H1 (cell line): ENCODE measurements at regions not wholly inside any gene's neighbourhood (a gene's known extent, or its start where the extent isn't known, plus 50 kb on each side); places are given as distances from the start of the nearest gene placed in this dataset.

Source experiments
- CTCF ChIA-PET: fragments of 300-600 bp; sonication (Branson Sonifier 250); formaldehyde crosslinking; loops from one replicate; lab custom pipeline; 2021; ENCODE audit not compliant: partially characterized antibody; lab: Charles Lee
- POLR2A ChIA-PET: fragments of 300-600 bp; sonication (Branson Sonifier 250); formaldehyde crosslinking; loops from one replicate; lab custom pipeline; 2021; ENCODE audit warnings: inconsistent platforms; ENCODE audit not compliant: partially characterized antibody; lab: Charles Lee
- DNase-seq, 2 experiments: peaks; one replicate each; pipeline versions ENCODE4 v3.0.0 to v3.0.0-alpha.2; 2010 to 2022; ENCODE audit warnings: low spot score in 2 of 2, low read depth in 1 of 2, mixed read lengths in 1 of 2
- FAIRE-seq: peaks from 2 replicates; lab custom pipeline; 2011; peaks lifted over from hg19 to GRCh38; lab: Jason Lieb, UNC
- H2AFZ ChIP-seq: 2 replicates; pipeline ENCODE4 v1.8.1; 2012; ENCODE audit warnings: low read length, inconsistent platforms
- H2AK5ac ChIP-seq: 2 replicates; pipeline ENCODE4 v1.6.1; 2013; ENCODE audit warnings: low read depth, low read length
- H2BK120ac ChIP-seq: replicated peaks from 2 replicates; pipeline ENCODE3; 2013; ENCODE audit warnings: low read depth, low read length, inconsistent platforms
- H2BK12ac ChIP-seq: 2 replicates; pipeline ENCODE4 v1.6.1; 2013; ENCODE audit warnings: low read depth, low read length
- H2BK15ac ChIP-seq: 2 replicates; pipeline ENCODE4 v1.6.1; 2013; ENCODE audit warnings: low read length
- H2BK20ac ChIP-seq: 2 replicates; pipeline ENCODE4 v1.6.1; 2013; ENCODE audit warnings: low read length
- H2BK5ac ChIP-seq: 2 replicates; pipeline ENCODE4 v1.6.1; 2013; ENCODE audit warnings: low read depth, low read length
- H3K14ac ChIP-seq: 2 replicates; pipeline ENCODE4 v1.6.1; 2013; ENCODE audit warnings: inconsistent platforms; ENCODE audit not compliant: insufficient read length
- H3K18ac ChIP-seq: 2 replicates; pipeline ENCODE4 v1.6.1; 2013; ENCODE audit warnings: low read length; ENCODE audit errors: extremely low read depth
- H3K23ac ChIP-seq: 2 replicates; pipeline ENCODE4 v1.6.1; 2013; ENCODE audit warnings: inconsistent platforms; ENCODE audit not compliant: insufficient read length
- H3K23me2 ChIP-seq: 2 replicates; pipeline ENCODE4 v1.6.1; 2013; ENCODE audit warnings: low read depth, low read length
- H3K27ac ChIP-seq: 2 replicates; pipeline ENCODE4 v1.6.1; 2011; ENCODE audit warnings: low read depth, low read length, inconsistent platforms
- H3K27me3 ChIP-seq, 4 experiments: replicated peaks in 1 of 4; 1 replicate in 1 of 4; 2 replicates in 3 of 4; pipeline versions ENCODE4 v1.6.1 to v1.8.1; 2011 to 2013; ENCODE audit warnings: low read length in 3 of 4, mild to moderate bottlenecking in 3 of 4, inconsistent platforms in 2 of 4, mixed read lengths in 2 of 4, moderate library complexity in 1 of 4; ENCODE audit not compliant: control insufficient read depth in 3 of 4, insufficient read depth in 3 of 4; ENCODE audit errors: extremely low read depth in 1 of 4
- H3K36me3 ChIP-seq, 4 experiments: 2 replicates each; pipeline versions ENCODE4 v1.6.1 to v1.8.1; 2011 to 2013; ENCODE audit warnings: mild to moderate bottlenecking in 4 of 4, low read length in 3 of 4, moderate library complexity in 2 of 4, control low read depth in 1 of 4, inconsistent platforms in 1 of 4; ENCODE audit not compliant: insufficient read depth in 4 of 4, control insufficient read depth in 2 of 4
- H3K4ac ChIP-seq: replicated peaks from 2 replicates; pipeline ENCODE3; 2013; ENCODE audit warnings: low read length, low read depth, mixed read lengths, inconsistent platforms; ENCODE audit not compliant: insufficient read length
- H3K4me1 ChIP-seq, 4 experiments: replicated peaks in 1 of 4; 1 replicate in 1 of 4; 2 replicates in 3 of 4; pipeline versions ENCODE4 v1.6.1 to v1.8.1; 2011 to 2013; ENCODE audit warnings: low read length in 3 of 4, inconsistent platforms in 2 of 4, mixed read lengths in 1 of 4; ENCODE audit not compliant: insufficient read depth in 4 of 4, control insufficient read depth in 3 of 4
- H3K4me2 ChIP-seq, 2 experiments: 2 replicates each; pipeline versions ENCODE4 v1.6.1 to v1.8.1; 2011 to 2013; ENCODE audit warnings: low read depth in 2 of 2, low read length in 2 of 2, control low read depth in 1 of 2, inconsistent platforms in 1 of 2, mild to moderate bottlenecking in 1 of 2; ENCODE audit not compliant: insufficient read depth in 1 of 2
- H3K4me3 ChIP-seq, 4 experiments: fragments of 200-600, 300-600 bp in 1 of 4; sonication (generic), shearing (Covaris generic), sonication (Bioruptor Twin) in 1 of 4; 2 replicates each; pipeline versions ENCODE4 v1.5.1 to v1.8.1; 2011 to 2016; ENCODE audit warnings: low read length in 4 of 4, low read depth in 3 of 4, control low read depth in 2 of 4, inconsistent platforms in 2 of 4, mild to moderate bottlenecking in 2 of 4, mixed read lengths in 1 of 4, moderate library complexity in 1 of 4; ENCODE audit not compliant: insufficient read depth in 2 of 4; ENCODE audit errors: extremely low read depth in 1 of 4
- H3K56ac ChIP-seq: replicated peaks from 2 replicates; pipeline ENCODE3; 2013; ENCODE audit warnings: low read depth, mild to moderate bottlenecking, mixed read lengths, low read length, inconsistent platforms; ENCODE audit not compliant: insufficient read length
- H3K79me1 ChIP-seq: 2 replicates; pipeline ENCODE4 v1.6.1; 2013; ENCODE audit warnings: low read depth, low read length, control low read depth
- H3K79me2 ChIP-seq, 2 experiments: 2 replicates each; pipeline versions ENCODE4 v1.6.1 to v1.8.1; 2012 to 2013; ENCODE audit warnings: low read length in 2 of 2, mild to moderate bottlenecking in 2 of 2, inconsistent platforms in 1 of 2; ENCODE audit not compliant: insufficient read depth in 2 of 2, control insufficient read depth in 1 of 2
- H3K9ac ChIP-seq, 4 experiments: replicated peaks in 1 of 4; 1 replicate in 1 of 4; 2 replicates in 3 of 4; pipeline versions ENCODE4 v1.6.1 to v1.8.1; 2011 to 2013; ENCODE audit warnings: low read depth in 3 of 4, low read length in 3 of 4, control low read depth in 2 of 4, mild to moderate bottlenecking in 2 of 4, moderate library complexity in 2 of 4, inconsistent platforms in 1 of 4; ENCODE audit errors: extremely low read depth in 1 of 4
- H3K9me3 ChIP-seq, 2 experiments: 2 replicates each; pipeline versions ENCODE4 v1.6.1 to v1.8.1; 2012 to 2013; ENCODE audit warnings: mild to moderate bottlenecking in 2 of 2, moderate library complexity in 2 of 2, control low read depth in 1 of 2, inconsistent platforms in 1 of 2, low read depth in 1 of 2, low read length in 1 of 2, mixed read lengths in 1 of 2; ENCODE audit not compliant: insufficient read depth in 2 of 2
- H4K20me1 ChIP-seq, 2 experiments: replicated peaks in 1 of 2; 2 replicates each; pipeline versions ENCODE3 to v1.8.1; 2011 to 2013; ENCODE audit warnings: inconsistent platforms in 2 of 2, low read length in 2 of 2, mild to moderate bottlenecking in 1 of 2; ENCODE audit not compliant: insufficient read depth in 2 of 2, control insufficient read depth in 1 of 2
- H4K5ac ChIP-seq: 2 replicates; pipeline ENCODE4 v1.6.1; 2013; ENCODE audit warnings: low read length, low read depth, mixed read lengths, inconsistent platforms; ENCODE audit not compliant: insufficient read length
- H4K8ac ChIP-seq: 2 replicates; pipeline ENCODE4 v1.8.0; 2013; ENCODE audit warnings: mild to moderate bottlenecking, moderate library complexity, low read length, inconsistent platforms; ENCODE audit not compliant: insufficient read depth; ENCODE audit errors: extremely low read depth
- H4K91ac ChIP-seq: replicated peaks from 2 replicates; pipeline ENCODE3; 2013; ENCODE audit warnings: low read length, mixed read lengths, inconsistent platforms; ENCODE audit not compliant: insufficient read length
- BACH1 ChIP-seq: IDR thresholded peaks from 2 replicates; pipeline ENCODE4 v1.6.1; 2012; ENCODE audit warnings: low read length, improper control_type of control experiment
- BRCA1 ChIP-seq: IDR thresholded peaks from 2 replicates; pipeline ENCODE4 v1.6.1; 2012; ENCODE audit warnings: low read depth, low read length, improper control_type of control experiment
- CBX5 ChIP-seq: fragments of 300-800, 300-1000 bp; sonication (generic); IDR thresholded peaks from 2 replicates; pipeline ENCODE4 v1.7.1; 2016; ENCODE audit warnings: antibody characterized with exemption, low read length, low read depth
- CEBPB ChIP-seq: IDR thresholded peaks from 2 replicates; pipeline ENCODE4 v1.6.1; 2012; ENCODE audit warnings: low read depth, low read length
- CHD2 ChIP-seq: IDR thresholded peaks from 2 replicates; pipeline ENCODE4 v1.6.1; 2012; ENCODE audit warnings: low read length, improper control_type of control experiment
- CREB1 ChIP-seq: IDR thresholded peaks from 2 replicates; pipeline ENCODE4 v1.6.1; 2012; ENCODE audit warnings: inconsistent platforms
- EGR1 ChIP-seq: IDR thresholded peaks from 2 replicates; pipeline ENCODE4 v1.6.1; 2011; ENCODE audit warnings: low read depth, low read length, borderline replicate concordance
- JUN ChIP-seq: IDR thresholded peaks from 2 replicates; pipeline ENCODE4 v1.6.1; 2011; ENCODE audit warnings: low read depth, mild to moderate bottlenecking, improper control_type of control experiment, low read length
- MAFK ChIP-seq: IDR thresholded peaks from 2 replicates; pipeline ENCODE4 v1.6.1; 2012; ENCODE audit warnings: low read depth, mild to moderate bottlenecking, improper control_type of control experiment, low read length
- NRF1 ChIP-seq: IDR thresholded peaks from 2 replicates; pipeline ENCODE4 v1.6.1; 2011; ENCODE audit warnings: mild to moderate bottlenecking, low read depth, low read length, improper control_type of control experiment
- PHF8 ChIP-seq: fragments of 200-600 bp; sonication (generic); conservative IDR thresholded peaks from 2 replicates; pipeline ENCODE4 v1.7.1; 2012; ENCODE audit warnings: low read depth, mild to moderate bottlenecking, inconsistent platforms, low read length, moderate library complexity
- RAD21 ChIP-seq, 2 experiments: IDR thresholded peaks in 1 of 2; conservative IDR thresholded peaks in 1 of 2; 2 replicates each; pipeline ENCODE4 v1.6.1; 2011; ENCODE audit warnings: low read depth in 2 of 2, low read length in 2 of 2, improper control_type of control experiment in 1 of 2, inconsistent platforms in 1 of 2, mild to moderate bottlenecking in 1 of 2, moderate library complexity in 1 of 2
- RNF2 ChIP-seq: fragments of 200-900, 300-1000 bp; sonication (generic); IDR thresholded peaks from 2 replicates; pipeline ENCODE4 v1.7.1; 2016; ENCODE audit warnings: borderline replicate concordance, low read depth, mild to moderate bottlenecking, antibody characterized with exemption, low read length; ENCODE audit not compliant: poor library complexity, severe bottlenecking; ENCODE audit errors: missing control alignments
- SIX5 ChIP-seq: IDR thresholded peaks from 2 replicates; pipeline ENCODE4 v1.6.1; 2011; ENCODE audit warnings: mild to moderate bottlenecking, low read depth, low read length
- SRF ChIP-seq: IDR thresholded peaks from 2 replicates; pipeline ENCODE4 v1.6.1; 2011; ENCODE audit warnings: mild to moderate bottlenecking, low read depth, low read length, moderate library complexity
- TEAD4 ChIP-seq: IDR thresholded peaks from 2 replicates; pipeline ENCODE4 v1.6.1; 2012; ENCODE audit warnings: low read depth, low read length, inconsistent platforms, mixed read lengths
- WGBS, 2 experiments: shearing (Covaris generic) in 1 of 2; methylation state at CpG; one replicate each; pipeline versions ENCODE4 v1.1.6 to v1.1.7; 2013 to 2015; ENCODE audit warnings: low lambda C conversion rate in 2 of 2, mixed read lengths in 2 of 2, inconsistent platforms in 1 of 2, low coverage in 1 of 2, missing lambda C conversion rate in 1 of 2; ENCODE audit not compliant: insufficient replicate concordance in 2 of 2, insufficient coverage in 1 of 2, insufficient read length in 1 of 2; ENCODE audit errors: extremely low coverage in 1 of 2, missing lambda C conversion rate in 1 of 2; 5-methylcytosine and 5-hydroxymethylcytosine counted together

DNA sequence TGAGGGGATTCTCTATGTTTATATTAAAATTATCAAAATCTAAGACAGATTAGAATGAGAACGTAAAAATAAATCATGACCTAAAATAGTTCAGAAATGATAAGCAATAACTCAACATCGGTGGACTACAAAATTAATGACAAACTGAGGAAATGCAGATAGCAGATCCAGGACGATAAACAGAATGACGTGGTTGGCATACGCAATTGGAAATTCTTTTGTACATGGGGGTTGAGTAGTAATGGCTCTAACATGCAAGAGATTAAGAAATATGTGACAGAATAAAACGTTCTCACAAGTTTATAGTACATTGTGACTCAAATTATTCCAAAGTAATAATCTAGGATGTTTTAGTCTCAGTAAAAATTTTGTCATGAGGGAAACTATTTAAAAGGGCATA, 575.2 kb upstream of the BRINP3 start:
- Histone ChIP-seq H4K20me1 (no peaks in the 10 kb centered on the region), H3K18ac (no peak overlapping the region), H3K9me3 (no peaks in the 10 kb centered on the region), H3K27me3 (no peaks in the 10 kb centered on the region), H2BK15ac (no peak overlapping the region), H3K56ac (no peak overlapping the region), H2AFZ (no peak overlapping the region), H3K79me1 (no peaks in the 10 kb centered on the region), H4K8ac (no peak overlapping the region), H3K4me3 (no peak overlapping the region), H3K4me1 (no peaks in the 10 kb centered on the region), H4K91ac (no peak overlapping the region), H2BK120ac (no peak overlapping the region), H4K5ac (no peak overlapping the region), H3K4ac (no peak overlapping the region), H3K79me2 (no peaks in the 10 kb centered on the region), H2AK5ac (no peak overlapping the region), H2BK20ac (no peak overlapping the region), H2BK12ac (no peak overlapping the region), H3K23me2 (no peaks in the 10 kb centered on the region), H3K9ac (no peak overlapping the region), H2BK5ac (no peak overlapping the region), H3K4me2 (no peak overlapping the region), H3K27ac (no peak overlapping the region), H3K14ac (no peak overlapping the region), H3K36me3 (no peaks in the 10 kb centered on the region), H3K23ac (no peak overlapping the region)
- FAIRE-seq (no peak), DNase-seq (no peak)
- ChIA-PET POLR2A (no interaction called here), CTCF (no interaction called here)
- 93% methylated on average over 6 of the region's 6 CpGs; no CpG with 5 or more reads in 1 of the 2 experiments for WGBS, 2 experiments
- TF ChIP-seq CEBPB (no peak), SRF (no peak), JUN (no peak), RNF2 (no peak), TEAD4 (no peak), RAD21 (IDR thresholded peaks at IDR 0.05 in 1 of 2, conservative IDR thresholded peaks at IDR 0.05 in 1 of 2; ENCODE audit: low read depth in 2 of 2, low read length in 2 of 2) (no peak), CREB1 (no peak), CBX5 (no peak), EGR1 (no peak), CHD2 (no peak), MAFK (no peak), PHF8 (no peak), NRF1 (no peak), BACH1 (no peak), SIX5 (no peak), BRCA1 (no peak)
